Nucleus accumbens (tissue), 56 donors: ENCODE measurements at regions not wholly inside any gene's neighbourhood (a gene's known extent, or its start where the extent isn't known, plus 50 kb on each side); places are given as distances from the start of the nearest gene placed in this dataset.

Experiments
- DNase-seq, 56 donors: peaks; one replicate each; lab custom pipeline; 2025; lab: John Stamatoyannopoulos, UW

DNA sequence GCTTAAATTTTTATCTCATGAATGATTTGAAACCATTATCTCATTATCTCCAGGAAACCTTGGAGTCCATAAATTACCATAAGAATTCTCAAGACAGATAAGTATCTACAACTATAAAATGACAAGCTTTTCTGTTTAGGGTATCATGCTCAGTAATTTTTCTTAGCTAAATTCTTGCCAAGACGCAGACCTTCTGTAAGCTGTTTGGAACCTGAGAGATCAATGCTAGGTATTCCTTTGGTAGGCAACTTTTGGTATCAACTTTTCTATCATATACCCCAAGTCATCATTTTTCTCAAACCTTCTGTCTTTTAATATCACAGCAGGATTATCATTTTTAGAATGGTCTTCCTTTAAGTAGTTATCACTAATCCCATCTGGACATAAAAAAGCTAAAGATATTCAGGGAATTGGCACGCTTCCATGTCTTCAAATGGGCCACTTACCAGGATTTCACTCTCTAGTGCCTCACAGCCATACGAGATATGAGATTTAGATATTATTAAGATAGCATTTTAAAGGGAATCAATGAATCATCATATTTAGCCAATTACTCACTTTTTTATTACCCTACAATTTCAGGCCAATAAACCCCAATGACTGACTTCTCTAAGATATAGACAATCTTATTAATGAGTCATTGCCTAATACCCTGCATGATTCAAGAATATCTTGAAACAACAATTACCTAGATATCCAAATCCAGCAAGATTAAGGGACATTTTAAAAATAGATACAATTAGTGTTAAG is 544.1 kb downstream of the HTR7 start:
- DNase-seq = no peak

DNA sequence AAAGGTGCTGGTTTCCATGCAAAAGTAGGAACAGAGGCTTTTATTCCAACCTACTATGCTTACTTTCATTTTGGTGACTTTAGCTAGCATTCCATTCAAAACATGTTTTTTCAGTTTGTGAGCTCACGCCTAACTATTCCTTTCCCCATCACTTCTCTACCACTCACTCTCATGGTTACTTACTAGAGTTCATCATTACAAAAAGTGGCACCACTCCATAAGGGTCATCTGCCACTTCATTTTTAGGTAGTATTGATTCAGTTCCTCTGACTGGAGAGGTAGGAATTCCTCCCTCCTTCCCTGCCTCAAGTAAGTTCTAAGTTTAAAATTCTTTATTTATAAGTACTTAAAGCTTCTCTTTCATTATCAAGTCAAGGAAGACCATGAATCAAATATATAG is 543.1 kb downstream of the HTR7 start:
- DNase-seq = no peak

DNA sequence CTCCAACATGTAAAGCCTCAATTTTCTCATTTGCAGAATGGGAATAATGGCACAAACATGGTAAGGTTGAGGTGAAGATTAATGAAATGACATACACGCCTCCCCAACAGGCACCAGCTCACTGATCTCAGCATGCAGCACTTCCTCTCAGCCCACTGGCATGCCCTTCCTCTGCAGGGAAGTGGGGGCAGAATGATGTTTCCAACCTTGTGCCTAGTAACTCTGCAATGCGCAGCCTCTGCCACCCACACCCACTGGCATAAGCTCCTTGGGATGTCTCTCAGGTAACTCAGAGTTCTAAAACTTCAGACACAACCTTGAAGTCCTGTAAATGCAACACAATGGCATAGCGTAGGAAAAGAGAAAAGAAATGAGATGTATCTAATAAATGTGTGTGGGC is 540.7 kb downstream of the HTR7 start:
- DNase-seq = peak in 31 of 56 donors; percentile 0 to 70 (median 20)

- DNase-seq = no peak
Observed at GRCh38 chr10:90318659-90319058, 539.2 kb downstream of the HTR7 start.

- peak in 15 of 56 donors; percentile 1 to 30 (median 5) for DNase-seq
Observed at GRCh38 chr10:90319188-90319914, 538.5 kb downstream of the HTR7 start.

GRCh38 chr10:90321132-90321816 is 536.6 kb downstream of the HTR7 start:
- no peak for DNase-seq

GRCh38 chr10:90326498-90327267 is 531.2 kb downstream of the HTR7 start:
- DNase-seq = no peak

GRCh38 chr10:90327611-90328010 is 530.2 kb downstream of the HTR7 start:
- DNase-seq = no peak

GRCh38 chr10:90328459-90328858 is 529.4 kb downstream of the HTR7 start:
- no peak for DNase-seq

- no peak for DNase-seq
Observed at GRCh38 chr10:90328896-90329295, 528.9 kb downstream of the HTR7 start.

GRCh38 chr10:90337316-90337715 is 520.5 kb downstream of the HTR7 start:
- DNase-seq = no peak

DNA sequence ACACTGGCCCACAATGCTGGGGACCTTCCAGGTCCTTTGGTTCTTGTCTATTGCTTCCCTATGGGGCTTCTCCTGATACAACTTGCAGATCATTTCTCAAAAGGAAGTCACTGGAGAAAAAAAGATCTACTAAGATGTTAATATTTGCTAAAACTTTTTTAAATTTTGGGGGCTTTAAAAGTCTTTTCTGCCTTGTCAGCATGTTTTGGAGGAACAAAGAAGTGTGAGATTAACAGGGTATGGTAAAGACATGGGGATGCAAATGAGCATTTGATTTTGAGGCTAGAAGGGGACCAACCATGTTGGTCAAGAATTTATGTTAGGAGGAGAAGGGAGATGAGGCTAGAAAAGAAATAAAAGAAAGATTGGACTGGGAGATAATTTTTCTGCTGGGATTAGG is 515.4 kb downstream of the HTR7 start:
- no peak for DNase-seq

DNA sequence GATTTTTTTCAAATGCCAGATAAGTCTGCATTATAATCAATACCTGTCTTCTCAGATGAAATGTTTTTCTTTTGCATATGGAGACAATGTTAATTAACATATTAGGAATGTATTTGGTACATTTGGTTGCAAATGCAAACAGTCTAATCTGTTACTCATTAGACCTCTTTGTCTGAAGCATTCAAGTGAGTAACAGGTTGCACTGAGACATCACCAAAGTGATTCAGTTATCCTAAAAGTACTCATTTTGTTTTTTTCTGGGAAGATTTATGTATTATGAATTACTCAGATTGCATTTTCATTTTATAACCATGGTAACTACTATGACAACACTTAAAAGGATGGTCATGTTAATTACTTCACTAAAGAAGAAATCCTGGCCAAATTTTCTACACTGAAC is 513.6 kb downstream of the HTR7 start:
- DNase-seq = no peak

DNA sequence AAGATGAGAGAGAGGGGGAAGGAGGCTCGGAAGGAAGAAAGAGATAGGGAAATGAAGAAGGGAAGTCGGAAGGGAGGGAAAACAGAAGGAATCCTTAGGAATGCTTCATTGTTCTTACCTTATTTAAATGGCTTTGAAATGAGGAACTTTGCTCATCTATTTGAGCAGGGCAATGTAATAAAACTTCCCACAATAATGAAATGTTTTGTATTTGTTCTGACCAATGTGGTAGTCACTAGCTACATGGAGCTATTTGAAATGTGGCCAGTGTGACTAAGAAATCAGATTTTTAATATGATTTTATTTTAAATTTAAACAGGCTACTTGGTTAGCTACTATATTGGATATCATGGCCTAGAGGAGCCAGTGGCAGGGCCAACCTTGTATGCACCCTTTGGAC is 510.6 kb downstream of the HTR7 start:
- DNase-seq = no peak

DNA sequence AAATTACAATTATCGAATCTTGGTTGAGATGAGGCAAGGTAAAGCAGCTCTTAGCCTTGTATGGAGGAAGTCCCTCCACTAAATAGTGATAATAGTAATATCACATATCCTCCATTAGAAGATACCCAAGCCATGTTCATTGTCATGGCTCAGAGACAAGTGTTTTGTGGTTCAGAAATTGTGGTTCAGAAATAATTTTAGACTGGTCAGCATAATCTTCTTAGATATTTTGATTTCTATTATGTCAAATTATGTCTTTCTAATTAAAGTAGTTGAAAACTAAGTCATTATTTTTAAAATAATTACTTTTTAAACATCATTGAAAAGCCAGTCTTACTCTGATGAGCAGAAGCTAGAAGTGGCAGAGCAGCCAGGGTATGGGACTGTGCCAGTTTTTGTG is 507.7 kb downstream of the HTR7 start:
- DNase-seq = no peak

GRCh38 chr10:90352288-90352687 is 505.6 kb downstream of the HTR7 start:
- DNase-seq = no peak

GRCh38 chr10:90354914-90355313 is 502.9 kb downstream of the HTR7 start:
- no peak for DNase-seq

DNA sequence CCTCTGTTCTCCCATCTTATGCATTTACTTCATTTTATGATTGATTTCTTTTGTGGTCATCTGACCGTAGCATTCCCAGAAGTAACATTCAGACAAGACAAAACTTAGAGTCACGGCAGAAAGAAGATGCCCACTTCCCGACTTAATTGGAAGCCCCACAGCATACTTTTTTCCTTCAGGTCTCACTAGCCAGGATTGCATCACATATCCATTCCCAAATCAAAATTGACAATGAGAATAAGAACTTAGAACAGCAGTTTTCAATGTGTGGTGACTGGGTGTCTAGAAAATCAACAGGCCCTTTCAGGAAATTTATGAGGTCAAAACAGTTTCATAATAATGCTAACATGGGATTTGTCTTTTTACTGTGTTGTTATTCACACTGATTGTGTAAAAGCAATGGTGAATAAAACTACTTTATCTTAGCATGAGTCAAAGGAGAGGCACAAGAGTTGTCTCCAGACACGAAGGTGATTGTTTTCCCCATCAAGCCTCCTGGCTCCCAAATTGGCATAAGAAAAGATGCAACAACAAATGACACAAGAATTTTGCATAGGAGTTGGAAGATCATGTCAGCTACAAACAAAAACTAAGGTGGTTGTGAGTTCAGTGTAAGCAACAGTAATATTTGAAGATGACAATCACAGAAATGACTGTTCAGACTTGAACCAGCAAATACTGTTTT is 493.9 kb downstream of the HTR7 start:
- no peak for DNase-seq

DNA sequence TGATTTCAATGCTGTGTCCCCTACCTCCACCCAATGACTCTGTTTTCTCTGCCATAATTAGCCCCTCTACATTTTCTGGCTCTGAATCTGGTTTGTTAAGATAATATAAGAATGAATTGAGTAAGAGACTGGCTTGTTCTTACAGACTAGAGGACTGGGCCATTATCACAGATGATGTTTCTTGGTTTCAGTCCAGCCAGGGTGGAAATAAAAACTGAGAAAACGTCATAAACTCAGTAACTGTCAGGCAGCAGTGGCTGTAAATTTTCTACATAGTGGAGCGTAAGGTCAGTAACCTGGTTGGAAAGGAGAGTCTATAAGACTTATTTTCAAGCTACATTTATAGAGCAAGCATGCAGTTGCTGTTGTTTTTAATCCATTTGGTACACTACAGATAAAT is 485.4 kb downstream of the HTR7 start:
- no peak for DNase-seq

DNA sequence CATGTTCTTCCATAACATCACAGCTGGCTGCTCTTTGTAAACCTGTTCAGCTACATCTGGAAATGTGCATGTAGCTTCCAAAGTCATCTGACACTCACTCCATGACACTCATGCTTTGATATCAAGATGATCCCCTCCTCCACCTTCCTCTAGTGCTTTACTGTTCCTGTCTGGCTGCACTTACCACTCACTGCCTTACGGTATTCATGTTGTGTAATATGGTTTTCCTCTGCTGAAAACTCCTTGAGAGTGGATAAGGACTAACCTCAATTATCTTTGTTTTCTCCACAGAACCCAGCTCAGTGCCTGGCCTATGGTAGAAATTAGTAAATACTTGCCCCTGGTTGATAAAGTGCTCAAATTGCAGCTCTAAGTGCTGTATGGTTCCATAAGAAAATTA is 483.9 kb downstream of the HTR7 start:
- no peak for DNase-seq
